Endothelial cell of umbilical vein (primary cell): ENCODE measurements at regions not wholly inside any gene's neighbourhood (a gene's known extent, or its start where the extent isn't known, plus 50 kb on each side); places are given as distances from the start of the nearest gene placed in this dataset.

Experiments
- BruUV-seq: library from RNA; stranded (reverse); fragments of 400-500 nt; replicated peaks from 2 replicates; lab custom pipeline; 2021; lab: Mats Ljungman, UMichigan
- CTCF ChIA-PET: fragments of 300-600, 350-600 bp; sonication (Branson Sonifier 250); formaldehyde crosslinking; loops from one replicate; lab custom pipeline; 2021; ENCODE audit warnings: antibody characterized with exemption, inconsistent platforms; lab: Charles Lee
- POLR2A ChIA-PET: fragments of 300-600, 350-600 bp; sonication (Branson Sonifier 250); formaldehyde crosslinking; loops from one replicate; lab custom pipeline; 2021; ENCODE audit warnings: antibody characterized with exemption, inconsistent platforms; lab: Charles Lee
- DNase-seq: peaks from one replicate; pipeline ENCODE4 v3.0.0-alpha.2; 2011; ENCODE audit warnings: low read depth, low spot score
- FAIRE-seq: peaks from 2 replicates; lab custom pipeline; 2011; peaks lifted over from hg19 to GRCh38; lab: Jason Lieb, UNC
- H2AFZ ChIP-seq: 2 replicates; pipeline ENCODE4 v1.6.0; 2012; ENCODE audit warnings: low read depth, low read length, control low read depth, inconsistent platforms
- H3K27ac ChIP-seq: 2 replicates; pipeline ENCODE4 v1.5.1; 2011; ENCODE audit warnings: low read depth, mild to moderate bottlenecking, control low read depth, low read length, moderate library complexity; ENCODE audit not compliant: insufficient read depth
- H3K27me3 ChIP-seq, 2 experiments: 2 replicates each; pipeline versions ENCODE4 v1.6.0 to v1.6.1; 2011; ENCODE audit warnings: low read length in 2 of 2, mixed read lengths in 1 of 2; ENCODE audit not compliant: control insufficient read depth in 2 of 2, insufficient read depth in 2 of 2
- H3K36me3 ChIP-seq, 2 experiments: 2 replicates in 1 of 2; 3 replicates in 1 of 2; pipeline ENCODE4 v1.5.1; 2011; ENCODE audit warnings: low read length in 2 of 2, mild to moderate bottlenecking in 1 of 2, moderate library complexity in 1 of 2; ENCODE audit not compliant: control insufficient read depth in 2 of 2, insufficient read depth in 2 of 2; ENCODE audit errors: extremely low read depth in 1 of 2
- H3K4me1 ChIP-seq: 3 replicates; pipeline ENCODE4 v1.5.1; 2011; ENCODE audit warnings: mild to moderate bottlenecking, low read length; ENCODE audit not compliant: control insufficient read depth, insufficient read depth; ENCODE audit errors: extremely low read depth
- H3K4me2 ChIP-seq: 2 replicates; pipeline ENCODE4 v1.6.1; 2011; ENCODE audit warnings: low read length, control low read depth, mixed read lengths; ENCODE audit not compliant: insufficient read depth
- H3K4me3 ChIP-seq, 3 experiments: fragments of 200-600 bp in 1 of 3; sonication (generic), shearing (Covaris generic) in 1 of 3; replicated peaks in 1 of 3; 2 replicates each; pipeline ENCODE4 v1.5.1; 2011 to 2016; ENCODE audit warnings: control low read depth in 3 of 3, low read length in 3 of 3, mild to moderate bottlenecking in 2 of 3, inconsistent platforms in 1 of 3, low read depth in 1 of 3, moderate library complexity in 1 of 3; ENCODE audit not compliant: insufficient read depth in 1 of 3
- H3K79me2 ChIP-seq: 2 replicates; pipeline ENCODE4 v1.6.0; 2012; ENCODE audit warnings: low read length, inconsistent platforms; ENCODE audit not compliant: control insufficient read depth, insufficient read depth
- H3K9ac ChIP-seq: replicated peaks from 2 replicates; pipeline ENCODE3; 2011; ENCODE audit warnings: low read length, control low read depth; ENCODE audit not compliant: insufficient read depth; ENCODE audit errors: extremely low read depth
- H3K9me1 ChIP-seq: replicated peaks from 3 replicates; pipeline ENCODE4 v1.6.0; 2011; ENCODE audit warnings: mild to moderate bottlenecking, low read length; ENCODE audit not compliant: control insufficient read depth, insufficient read depth; ENCODE audit errors: extremely low read depth
- H3K9me3 ChIP-seq: replicated peaks from 2 replicates; pipeline ENCODE4 v1.5.1; 2012; ENCODE audit warnings: low read length, inconsistent platforms; ENCODE audit not compliant: control insufficient read depth, insufficient read depth
- H4K20me1 ChIP-seq: replicated peaks from 2 replicates; pipeline ENCODE3; 2011; ENCODE audit warnings: mild to moderate bottlenecking, low read length; ENCODE audit not compliant: control insufficient read depth, insufficient read depth; ENCODE audit errors: extremely low read depth
- EZH2 ChIP-seq: IDR thresholded peaks from 2 replicates; pipeline ENCODE4 v1.6.1; 2012; ENCODE audit warnings: borderline replicate concordance, low read depth, mild to moderate bottlenecking, moderate library complexity, low read length, inconsistent platforms; ENCODE audit not compliant: severe bottlenecking
- FOS ChIP-seq: IDR thresholded peaks from 2 replicates; pipeline ENCODE4 v1.6.1; 2011; ENCODE audit warnings: mild to moderate bottlenecking, low read length, moderate library complexity, borderline replicate concordance; ENCODE audit not compliant: insufficient read depth
- GATA2 ChIP-seq: IDR thresholded peaks from 2 replicates; pipeline ENCODE4 v1.7.0; 2011; ENCODE audit warnings: low read depth, mild to moderate bottlenecking, moderate library complexity, mixed read lengths, low read length; ENCODE audit not compliant: insufficient read length, insufficient read depth
- JUN ChIP-seq: IDR thresholded peaks from 2 replicates; pipeline ENCODE4 v1.6.1; 2011; ENCODE audit warnings: borderline replicate concordance, low read depth; ENCODE audit not compliant: insufficient read length, insufficient read depth
- MYC ChIP-seq: IDR thresholded peaks from one replicate; pipeline ENCODE4 v1.6.1; 2011; ENCODE audit warnings: mild to moderate bottlenecking, low read depth, low read length
- POLR2A ChIP-seq: IDR thresholded peaks from 2 replicates; pipeline ENCODE4 v1.6.1; 2012; ENCODE audit warnings: low read depth, mild to moderate bottlenecking, control low read depth, low read length
- POLR2AphosphoS5 ChIP-seq: IDR thresholded peaks from 2 replicates; pipeline ENCODE4 v1.6.1; 2012; ENCODE audit warnings: low read depth, mild to moderate bottlenecking, control low read depth, low read length, moderate library complexity; ENCODE audit not compliant: insufficient read depth
- dilution Hi-C: fragments of 300-500 bp; cut with MboI; formaldehyde crosslinking; loops from one replicate; pipeline ENCODE4 v1.15.0; 2019; ENCODE audit warnings: low sequenced_read_pairs; ENCODE audit not compliant: extremely low pct_ligation_motif_present
- intact Hi-C: fragments of 100-400 bp; cut with micrococcal nuclease; formaldehyde crosslinking; loops from one replicate; pipeline ENCODE4 v1.10.0; 2022
- TF ChIP-seq, protein P1 (sequence below): IDR thresholded peaks from 2 replicates; pipeline ENCODE4 v1.6.1; 2011; ENCODE audit not compliant: insufficient read depth, insufficient read length

DNA sequence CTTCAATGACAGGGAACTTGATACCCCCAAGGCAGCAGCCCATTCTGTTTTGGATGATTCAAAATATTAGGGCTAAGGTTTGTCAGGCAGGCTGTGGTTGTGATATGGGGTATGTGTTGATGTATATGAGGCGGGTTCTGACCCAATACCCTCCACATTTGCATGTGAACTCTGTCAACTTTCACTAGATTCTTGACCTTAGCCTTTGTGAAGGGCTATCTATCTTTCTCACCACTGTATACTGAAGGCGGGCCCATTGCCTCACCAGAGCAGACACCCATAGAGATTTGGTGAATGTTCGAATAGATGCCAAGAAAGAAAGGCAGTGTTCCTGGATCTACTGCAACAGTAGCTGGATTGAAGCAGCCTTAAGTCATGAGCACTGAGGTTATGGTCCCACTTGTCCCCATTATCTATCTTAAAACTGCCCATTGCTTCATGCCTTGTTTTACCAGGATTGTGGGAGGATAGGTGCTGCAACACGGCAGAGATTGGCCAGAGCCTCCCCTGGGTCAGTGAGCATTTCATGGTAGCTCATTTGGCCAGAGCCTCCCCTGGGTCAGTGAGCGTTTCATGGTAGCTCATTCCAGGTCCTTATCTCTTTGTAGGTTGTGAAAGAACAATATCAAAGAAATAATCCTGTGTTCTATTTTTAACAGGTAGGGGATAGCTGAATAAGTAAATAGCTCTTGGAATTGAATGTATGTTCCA, 399.6 kb downstream of the TMEM135 start:
- dilution Hi-C loops (no loop called here), intact Hi-C loops (no loop called here)
- Histone ChIP-seq H3K9me3 (no peaks in the 10 kb centered on the region), H3K27ac (no peak overlapping the region), H3K36me3 (no peaks in the 10 kb centered on the region), H4K20me1 (no peaks in the 10 kb centered on the region), H3K9me1 (no peaks in the 10 kb centered on the region), H2AFZ (no peak overlapping the region), H3K9ac (no peak overlapping the region), H3K27me3 (no peaks in the 10 kb centered on the region), H3K79me2 (no peaks in the 10 kb centered on the region), H3K4me3 (no peak overlapping the region), H3K4me2 (no peak overlapping the region), H3K4me1 (no peaks in the 10 kb centered on the region)
- ChIA-PET POLR2A (interaction anchor here (0.8 kb wide), 1 partner anchor 14 kb away, joined by 3 read pairs; no protein-coding TSS in a partner anchor), CTCF (interaction anchor here (3.7 kb wide), 1 partner anchor 16 kb away, joined by 12 read pairs; no protein-coding TSS in a partner anchor)
- no TSS peak for BruUV-seq
- TF ChIP-seq EZH2 (no peak), JUN (no peak), GATA2 (no peak), MYC (no peak), POLR2AphosphoS5 (no peak), POLR2A (no peak)
- TF ChIP-seq, protein P1, sequence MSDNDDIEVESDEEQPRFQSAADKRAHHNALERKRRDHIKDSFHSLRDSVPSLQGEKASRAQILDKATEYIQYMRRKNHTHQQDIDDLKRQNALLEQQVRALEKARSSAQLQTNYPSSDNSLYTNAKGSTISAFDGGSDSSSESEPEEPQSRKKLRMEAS, result no peak
- FAIRE-seq (no peak), DNase-seq (no peak)

DNA sequence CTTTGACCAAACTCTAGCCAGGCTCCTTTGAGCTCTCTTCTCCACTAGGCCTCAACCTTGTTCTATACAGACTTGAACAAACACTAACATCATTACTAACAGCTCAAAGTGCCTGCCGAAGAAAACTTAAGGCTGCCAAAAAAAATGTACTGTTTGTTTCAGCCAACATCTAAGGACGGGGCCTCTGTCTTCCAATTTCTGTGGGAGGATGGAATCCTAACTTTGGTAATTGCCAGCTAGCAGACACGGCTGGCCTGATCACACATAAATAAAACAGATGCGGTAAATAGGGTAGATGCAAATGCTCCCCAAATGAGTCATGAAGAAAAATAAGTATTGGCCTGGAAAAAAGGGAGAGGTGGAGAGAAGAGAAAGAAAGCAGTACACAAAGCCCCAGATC, 394.3 kb downstream of the TMEM135 start:
- Histone ChIP-seq H3K9me3 (no peaks in the 10 kb centered on the region), H3K27ac (no peak overlapping the region), H3K36me3 (no peaks in the 10 kb centered on the region), H3K4me3 (no peak overlapping the region), H3K79me2 (no peaks in the 10 kb centered on the region), H3K9ac (no peak overlapping the region), H3K4me1 (peaks cover 9% of the 10 kb centered on the region), H3K4me2 (no peak overlapping the region), H2AFZ (no peak overlapping the region), H4K20me1 (no peaks in the 10 kb centered on the region), H3K27me3 (no peaks in the 10 kb centered on the region), H3K9me1 (no peaks in the 10 kb centered on the region)
- dilution Hi-C loops (no loop called here), intact Hi-C loops (no loop called here)
- no TSS peak for BruUV-seq
- FAIRE-seq (no peak), DNase-seq (no peak)
- CTCF ChIA-PET, result interaction anchor here (1.8 to 1.9 kb wide), 2 partner anchors 11 to 79 kb away, joined by 7 to 13 read pairs; no protein-coding TSS in a partner anchor
- POLR2A ChIA-PET, result no interaction called here
- no peak for TF ChIP-seq POLR2A
- no peak for TF ChIP-seq POLR2AphosphoS5
- TF ChIP-seq GATA2, result no peak
- TF ChIP-seq JUN, result no peak
- TF ChIP-seq FOS, result no peak
- TF ChIP-seq EZH2, result no peak
- no peak for TF ChIP-seq MYC
